GM18861 (cell line): ENCODE measurements at regions not wholly inside any gene's neighbourhood (a gene's known extent, or its start where the extent isn't known, plus 50 kb on each side); places are given as distances from the start of the nearest gene placed in this dataset.
"Not testable (repeated sequence)": the region's sequence is repeated elsewhere in the genome, so short reads cannot be mapped to it uniquely, and the experiment has no call there.

Experiments
- ATAC-seq: cut with Tn5 transposase; IDR thresholded peaks from one replicate; pipeline ENCODE4 v1.9.1; 2021; ENCODE audit not compliant: unreplicated experiment

DNA sequence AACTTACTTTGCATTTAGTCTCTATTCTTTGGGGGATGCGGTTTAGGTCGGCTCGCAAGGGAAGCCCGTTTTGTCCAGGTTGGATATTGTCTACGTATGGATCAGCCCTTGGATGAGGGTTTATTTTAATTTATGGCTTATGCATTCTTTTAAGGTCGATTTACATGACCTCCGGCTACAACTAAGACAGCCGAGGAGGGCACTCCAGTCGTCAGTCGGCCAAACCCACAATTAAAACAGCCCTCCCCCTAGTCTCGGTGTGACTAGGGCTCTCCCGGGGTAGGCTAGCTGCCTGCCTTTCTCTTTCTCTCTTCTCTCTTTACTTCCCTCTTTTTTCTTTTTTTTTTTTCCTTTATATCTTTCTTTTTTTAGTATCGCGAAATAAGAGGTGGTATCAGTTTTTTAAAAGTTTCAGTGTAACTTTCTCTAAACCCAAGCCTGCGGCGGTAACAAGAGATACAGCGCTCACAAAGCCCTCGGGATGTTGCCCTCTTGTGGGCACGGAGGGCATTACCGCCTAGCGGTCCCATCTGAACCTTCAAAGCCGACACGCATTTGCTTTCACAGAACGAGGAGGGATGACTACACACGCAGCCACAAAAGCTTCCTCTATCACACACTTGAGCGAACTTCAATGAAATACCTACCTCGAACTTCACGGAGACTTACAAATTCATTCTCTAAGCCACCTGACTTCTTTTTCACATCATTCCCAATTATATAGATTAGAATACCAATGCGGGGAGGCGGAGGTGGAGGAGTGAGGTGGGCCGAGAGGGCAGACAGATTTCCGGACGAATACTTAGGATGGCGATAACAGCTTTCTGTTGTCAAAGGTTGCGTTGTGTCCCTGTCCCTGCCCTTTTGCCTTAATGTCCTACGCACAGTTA lies 132.3 kb upstream of the C11orf58 start:
- peak; percentile 94 for ATAC-seq

DNA sequence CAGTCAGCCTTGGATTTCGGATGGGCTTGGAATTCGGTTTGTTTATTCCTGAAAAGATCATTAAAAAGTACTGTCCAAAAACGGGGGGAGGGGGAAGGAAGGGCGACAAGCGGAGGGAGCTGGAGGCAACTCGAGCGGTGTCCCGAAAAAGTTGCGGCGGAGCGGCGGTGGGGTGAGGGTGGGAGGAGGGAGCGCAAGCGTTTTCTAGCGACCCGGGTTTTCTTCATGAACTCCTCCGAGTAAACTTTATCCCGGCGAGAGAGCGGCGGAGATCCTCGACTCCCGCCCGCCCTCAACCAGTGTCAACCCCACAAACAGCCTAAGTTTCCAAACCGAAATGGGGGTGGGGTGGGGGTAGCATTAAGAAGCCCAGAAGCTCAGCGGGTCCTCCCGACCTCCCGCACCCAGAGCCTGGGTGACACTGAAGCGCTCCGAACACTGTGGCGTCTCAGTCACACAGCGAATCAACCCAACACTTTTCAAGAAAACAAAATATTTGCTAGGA lies 133.0 kb upstream of the C11orf58 start:
- ATAC-seq, result no peak

DNA sequence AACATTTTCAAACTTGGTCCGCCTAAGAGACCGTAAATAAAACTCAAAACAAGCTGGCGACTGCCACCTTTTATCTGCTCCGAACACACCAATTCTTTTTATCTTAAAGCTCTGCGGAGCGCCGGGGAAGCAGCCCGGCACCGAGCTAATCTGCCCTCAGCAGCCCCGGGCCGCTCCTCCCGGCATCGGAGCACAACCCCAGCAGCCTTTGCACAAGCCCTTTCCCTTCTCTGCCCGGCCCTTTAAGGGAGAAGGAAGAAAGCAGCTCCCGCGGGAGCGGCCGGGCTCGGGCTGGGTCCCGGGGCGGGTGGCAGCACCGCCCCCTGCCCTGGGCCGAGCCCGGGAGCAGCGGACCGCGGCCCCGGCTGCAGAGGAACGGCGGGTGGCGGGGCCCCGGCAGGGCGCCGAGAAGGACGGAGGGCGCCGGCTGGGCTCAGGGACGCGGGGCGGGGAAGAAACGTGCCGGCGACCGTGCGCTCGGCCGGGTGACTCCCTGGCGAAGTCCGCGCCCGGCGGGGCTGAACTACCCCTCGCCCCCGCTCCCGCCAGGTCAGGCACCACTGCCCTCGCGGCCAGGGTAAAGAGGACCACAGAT lies 133.6 kb upstream of the C11orf58 start:
- no peak for ATAC-seq

DNA sequence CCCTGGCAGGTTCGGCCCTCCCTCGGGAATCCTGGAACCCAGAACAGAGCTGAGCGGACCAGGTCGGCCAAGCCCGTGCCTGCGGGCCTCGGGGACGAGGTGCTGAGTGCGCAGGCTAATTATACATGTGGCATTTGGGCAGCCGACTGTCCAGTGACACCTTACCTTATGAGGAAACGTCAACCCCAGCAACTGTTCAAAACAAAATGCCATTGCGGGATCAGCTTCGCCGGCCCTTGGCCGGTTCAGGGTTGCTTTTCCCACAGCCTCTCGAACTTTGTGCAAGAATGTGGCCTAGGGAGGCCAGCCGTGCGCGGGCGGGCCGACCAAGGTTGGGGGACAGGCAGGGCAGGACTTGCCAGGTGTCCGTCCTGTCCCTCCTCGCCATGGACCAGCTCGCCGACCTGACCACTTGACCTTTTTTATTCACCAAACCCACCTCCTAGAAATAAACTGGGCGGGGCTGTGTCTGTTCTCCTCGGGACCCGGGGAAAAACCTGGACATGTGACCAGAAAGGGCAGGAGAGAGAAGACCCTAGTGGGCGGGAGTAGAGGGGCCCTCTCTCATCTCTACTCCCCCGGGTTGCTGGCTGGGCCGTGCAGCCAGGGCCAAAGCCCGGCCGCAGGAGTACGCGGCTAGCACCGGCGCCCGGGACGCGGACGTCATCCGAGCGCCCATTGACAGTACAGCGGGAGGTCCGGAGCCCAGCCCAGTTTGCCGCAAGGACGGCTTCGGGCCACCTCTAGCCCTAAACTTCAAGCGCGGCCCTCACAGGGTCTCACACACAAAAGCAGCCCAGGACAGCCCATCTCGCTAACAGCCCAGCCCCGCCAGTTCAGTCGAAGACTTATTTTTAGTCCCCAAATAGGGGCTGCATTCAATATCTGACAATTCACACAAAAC lies 134.3 kb upstream of the C11orf58 start:
- ATAC-seq, result no peak

DNA sequence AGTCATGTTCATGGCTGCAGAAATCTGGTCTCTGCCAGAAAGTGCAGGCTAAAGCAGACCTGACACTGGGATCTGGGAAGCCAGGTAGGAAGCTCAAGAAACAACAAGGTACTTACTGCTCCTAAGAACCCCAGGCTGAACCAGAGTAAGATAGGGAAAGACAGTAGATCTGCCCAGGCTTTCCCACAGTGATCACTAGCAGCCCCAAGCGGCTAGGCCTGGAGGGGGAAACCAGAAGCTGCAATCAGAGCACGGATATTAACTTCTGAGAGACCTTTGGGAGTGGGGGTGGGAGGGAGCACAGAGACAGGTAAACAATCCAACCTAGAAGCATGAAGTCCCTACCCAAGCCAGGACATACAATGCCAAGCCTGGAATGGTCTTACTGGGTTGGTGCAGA lies 135.2 kb upstream of the C11orf58 start:
- ATAC-seq, result no peak

GRCh38 chr11:16598906-16599305 lies 139.5 kb upstream of the C11orf58 start:
- ATAC-seq, result no peak

DNA sequence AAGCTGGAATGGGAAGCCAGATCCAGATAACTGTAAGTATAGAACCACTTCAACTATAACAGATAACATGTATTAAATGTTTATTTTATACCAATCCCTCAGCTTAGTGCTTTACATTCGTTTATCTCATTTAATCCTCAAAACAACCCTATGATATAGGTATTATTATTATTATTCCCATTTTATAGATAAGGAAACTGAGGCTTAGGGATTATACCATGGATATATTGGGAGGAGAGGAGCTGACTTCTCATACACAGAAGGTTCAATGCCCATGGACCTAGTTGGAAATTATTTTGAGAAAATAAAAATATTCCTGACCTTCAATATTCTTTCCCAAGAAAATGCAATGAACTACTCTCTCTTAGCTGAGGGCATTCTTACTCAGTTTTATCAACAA lies 140.4 kb upstream of the C11orf58 start:
- ATAC-seq, result no peak

DNA sequence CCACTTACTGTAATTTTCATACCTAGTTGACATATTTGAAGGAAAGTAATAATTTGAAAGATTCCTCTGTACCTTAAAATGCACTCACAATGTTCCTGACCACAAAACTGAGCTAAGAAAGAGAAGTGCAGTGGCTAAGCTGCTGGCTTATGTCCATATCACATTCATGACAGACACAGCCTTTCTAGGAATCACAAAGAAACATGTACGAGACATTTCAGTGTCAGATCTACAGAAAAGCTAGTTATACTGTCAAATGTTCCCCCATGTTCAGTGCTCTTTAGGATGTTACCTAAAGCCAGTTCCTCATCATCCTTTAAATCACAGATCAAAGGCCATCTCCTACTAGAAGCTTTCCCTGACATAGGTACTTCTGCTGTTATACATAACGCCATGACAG lies 142.2 kb upstream of the C11orf58 start:
- ATAC-seq, result no peak

DNA sequence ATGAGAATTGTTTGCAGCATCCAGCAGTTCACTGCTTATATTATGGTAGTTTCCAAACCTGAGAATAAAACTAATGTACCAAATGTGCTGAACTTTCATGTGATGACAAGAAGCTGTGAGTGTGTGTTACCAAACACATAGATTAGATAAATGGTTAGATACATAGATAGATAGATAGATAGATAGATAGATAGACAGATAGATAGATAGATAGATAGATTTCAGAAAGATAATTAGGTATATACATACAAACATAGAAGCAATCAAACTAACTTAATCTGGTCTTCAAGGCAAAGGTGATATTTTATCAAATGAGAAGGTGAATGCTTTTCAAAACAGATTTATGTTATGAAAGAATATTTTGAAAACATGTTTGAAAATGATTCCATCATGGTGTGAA lies 147.3 kb upstream of the C11orf58 start:
- no peak for ATAC-seq

DNA sequence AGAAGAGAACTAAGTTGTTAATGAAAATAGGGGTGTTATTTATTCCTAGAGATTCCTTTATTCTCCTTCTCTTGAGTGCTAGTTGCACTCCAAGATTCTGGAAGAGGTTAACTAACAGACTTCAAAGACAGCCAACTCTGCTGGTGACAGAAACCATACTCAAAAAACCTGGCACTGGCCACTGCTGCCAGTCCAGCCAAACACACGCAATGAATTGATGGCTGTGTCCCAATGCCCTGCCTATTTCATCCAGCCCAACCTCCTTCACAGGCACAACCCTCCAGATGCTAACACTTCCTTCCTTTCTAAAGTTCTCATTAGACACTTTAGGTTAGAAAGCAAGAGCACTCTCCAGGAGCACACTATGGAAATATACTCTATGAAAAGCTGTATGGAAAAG lies 150.8 kb upstream of the C11orf58 start:
- ATAC-seq, result no peak

DNA sequence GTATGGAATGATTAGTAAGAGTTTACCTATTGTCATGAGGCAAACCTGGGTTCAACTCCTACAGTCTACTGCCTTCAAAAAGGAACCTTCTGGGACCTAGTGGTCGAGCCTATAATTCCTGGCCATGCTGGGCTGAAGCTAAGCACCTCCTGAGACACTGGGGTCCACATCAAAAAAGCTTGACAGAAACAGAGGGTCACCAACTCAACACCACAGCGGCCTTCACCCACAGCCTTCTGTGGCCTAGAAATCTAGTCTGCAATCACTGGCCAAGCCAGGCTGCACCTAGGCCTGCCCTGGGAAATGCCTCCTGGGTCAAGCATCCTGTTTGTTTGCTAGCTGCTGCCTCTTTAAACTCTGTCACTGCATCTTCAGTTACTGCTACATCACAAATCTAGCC lies 153.9 kb upstream of the C11orf58 start:
- ATAC-seq, result no peak

GRCh38 chr11:16581078-16581477 lies 157.4 kb upstream of the C11orf58 start:
- ATAC-seq, result not testable (repeated sequence)

DNA sequence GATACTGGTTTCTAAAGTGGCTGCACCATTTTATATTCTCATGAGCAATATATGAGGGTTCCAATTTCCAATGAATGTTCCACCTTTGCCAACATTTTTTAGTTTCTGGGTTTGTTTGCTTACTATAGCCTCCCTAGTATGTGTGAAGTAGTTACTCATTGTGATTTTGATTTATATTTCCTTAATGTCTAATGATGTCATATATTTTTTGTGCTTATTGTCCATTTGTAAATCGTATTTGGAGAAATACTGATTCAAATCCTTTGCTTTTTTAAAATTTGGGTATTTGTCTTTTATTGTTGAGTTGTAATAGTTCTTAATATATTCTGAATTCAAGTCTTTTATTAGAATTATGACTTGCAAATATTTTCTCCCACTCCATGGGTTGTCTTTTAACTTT lies 161.0 kb upstream of the C11orf58 start:
- no peak for ATAC-seq

DNA sequence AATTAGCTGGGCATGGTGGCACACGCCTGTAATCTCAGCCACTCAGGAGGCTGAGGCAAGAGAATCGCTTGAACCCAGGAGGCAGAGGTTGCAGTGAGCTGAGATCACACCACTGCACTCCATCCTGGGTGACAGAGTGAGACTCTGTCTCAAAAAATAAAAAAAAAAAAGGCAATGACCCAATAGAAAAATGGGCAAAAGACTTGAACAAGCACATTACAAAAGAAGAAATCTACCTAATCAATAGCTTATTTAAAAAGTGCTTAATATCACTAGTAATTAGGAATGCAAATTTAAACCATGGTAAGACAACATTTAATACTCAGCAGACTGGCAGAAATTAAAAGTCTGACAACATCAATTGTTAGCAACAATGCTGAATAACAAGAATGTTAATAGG lies 163.6 kb upstream of the C11orf58 start:
- ATAC-seq, result not testable (repeated sequence)

DNA sequence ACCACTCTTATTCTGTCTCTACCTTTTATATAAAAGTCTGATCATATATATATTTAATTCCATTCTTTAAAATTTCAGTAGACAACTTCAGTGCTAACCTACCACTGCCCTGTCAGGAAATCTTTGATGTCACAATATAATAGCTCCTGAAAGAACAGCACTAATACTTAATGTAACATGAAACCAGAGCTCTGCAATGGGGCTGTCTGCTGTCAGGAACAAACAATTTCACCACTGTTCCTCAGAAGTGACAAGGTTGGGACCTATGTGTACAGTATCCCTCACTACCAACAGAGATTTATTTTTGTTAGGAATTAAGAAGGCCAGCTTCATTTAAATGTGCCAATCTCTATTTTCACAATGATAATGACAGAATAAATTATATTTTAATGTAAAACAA lies 165.5 kb upstream of the C11orf58 start:
- no peak for ATAC-seq

- no peak for ATAC-seq
These were observed 177.3 kb upstream of the C11orf58 start for GRCh38 chr11:16561150-16561549.

DNA sequence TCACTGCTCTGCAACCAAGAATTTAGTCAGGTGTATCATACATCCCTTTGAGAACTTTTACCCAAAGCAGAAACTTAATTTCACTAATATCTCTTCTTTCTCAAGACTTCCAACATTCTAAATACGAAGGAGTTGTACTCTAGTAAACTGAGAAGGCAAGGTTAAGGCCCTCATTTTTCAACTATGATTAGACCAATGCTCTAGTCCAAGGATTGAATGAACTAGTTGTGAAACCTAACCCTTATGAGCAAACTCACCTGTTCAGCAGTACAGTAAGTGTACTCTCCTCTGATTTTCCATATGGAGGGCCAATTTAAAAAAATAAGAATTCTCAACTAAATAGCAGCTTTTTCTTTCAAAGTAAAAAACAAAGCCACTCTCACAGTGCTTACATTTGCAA lies 180.0 kb upstream of the C11orf58 start:
- ATAC-seq, result no peak

DNA sequence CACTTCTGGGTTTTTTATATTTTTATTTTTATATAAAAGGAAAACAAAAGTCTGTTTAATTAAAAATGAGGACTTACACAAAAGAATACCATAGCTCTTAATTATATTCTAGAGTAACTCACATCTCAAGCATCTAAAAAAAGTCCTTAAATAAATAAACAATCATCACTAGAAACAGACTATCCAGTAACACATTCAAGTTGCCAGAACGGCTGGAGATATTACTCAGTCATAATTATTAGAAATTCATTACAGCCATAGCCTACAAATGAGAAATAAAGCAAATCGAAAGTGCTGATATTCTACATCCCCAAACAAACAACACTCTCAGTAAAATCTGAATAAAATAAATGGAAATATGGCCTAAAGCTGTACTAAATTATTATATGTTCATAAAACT lies 182.5 kb upstream of the C11orf58 start:
- no peak for ATAC-seq

DNA sequence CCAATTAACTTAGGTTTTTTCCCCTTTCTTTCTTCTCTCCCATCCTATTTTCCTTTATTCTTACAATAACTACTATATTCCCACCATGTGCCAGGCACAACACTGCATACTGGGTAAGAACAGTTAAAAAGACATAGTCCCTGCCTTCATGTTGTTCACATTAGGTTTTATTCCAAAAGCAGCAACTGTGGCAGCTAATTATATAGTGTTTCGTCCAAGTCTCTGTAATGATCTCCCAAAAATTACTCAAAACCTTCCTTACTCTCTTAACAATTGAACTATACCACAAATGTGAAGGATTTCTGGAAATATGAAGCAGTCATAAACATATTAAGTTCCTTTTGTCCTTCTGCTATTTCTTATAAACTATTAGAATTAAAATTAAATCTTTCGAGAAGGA lies 184.1 kb upstream of the C11orf58 start:
- no peak for ATAC-seq

- no peak for ATAC-seq
These were observed 190.6 kb upstream of the C11orf58 start for GRCh38 chr11:16547879-16548278.

GRCh38 chr11:16543642-16544041 lies 187.3 kb upstream of the SOX6 start:
- no peak for ATAC-seq
